Thyroid gland (tissue), 4 donors: ENCODE measurements at regions not wholly inside any gene's neighbourhood (a gene's known extent, or its start where the extent isn't known, plus 50 kb on each side); places are given as distances from the start of the nearest gene placed in this dataset.
"Not testable (repeated sequence)": the region's sequence is repeated elsewhere in the genome, so short reads cannot be mapped to it uniquely, and the experiment has no call there.

Experiments used
- DNase-seq, 2 donors: peaks; one replicate each; pipeline ENCODE4 v3.0.0-alpha.2; 2019
- H3K27ac ChIP-seq, 3 donors: fragments of 200-600 bp; sonication (generic); 1 replicate in 2 of 3; 2 replicates in 1 of 3; pipeline ENCODE4 v1.5.1; 2016 to 2019; ENCODE audit warnings: mild to moderate bottlenecking in 1 of 3, moderate library complexity in 1 of 3
- H3K27me3 ChIP-seq: fragments of 200-600 bp; sonication (generic); one replicate; pipeline ENCODE4 v1.5.1; 2019
- H3K36me3 ChIP-seq, 2 donors: fragments of 200-600 bp; sonication (generic); one replicate each; pipeline ENCODE4 v1.5.1; 2016 to 2019
- H3K4me1 ChIP-seq, 2 donors: fragments of 200-600 bp; sonication (generic); one replicate each; pipeline ENCODE4 v1.5.1; 2017 to 2019
- H3K4me3 ChIP-seq, 3 donors: fragments of 200-600 bp; sonication (generic); replicated peaks in 1 of 3; 1 replicate in 2 of 3; 2 replicates in 1 of 3; pipeline ENCODE4 v1.5.1; 2016; ENCODE audit warnings: mild to moderate bottlenecking in 1 of 3
- H3K9me3 ChIP-seq: fragments of 200-600 bp; sonication (generic); one replicate; pipeline ENCODE4 v1.5.1; 2017
- CTCF ChIP-seq, 6 experiments: fragments of 200-600 bp in 3 of 6; fragments of 450-650 bp in 3 of 6; sonication (generic) in 3 of 6; IDR thresholded peaks; one replicate each; pipeline ENCODE4 v1.5.1; 2016 to 2019; ENCODE audit warnings: antibody characterized with exemption in 6 of 6, mild to moderate bottlenecking in 2 of 6, inconsistent platforms in 1 of 6, moderate library complexity in 1 of 6
- POLR2A ChIP-seq, 2 donors: fragments of 450-650 bp; IDR thresholded peaks; one replicate each; pipeline ENCODE4 v1.6.1; 2017; ENCODE audit warnings: antibody characterized with exemption in 2 of 2, mild to moderate bottlenecking in 2 of 2, moderate library complexity in 1 of 2
- WGBS, 2 donors: methylation state at CpG; one replicate each; pipeline ENCODE4 v1.1.5; 2017; 5-methylcytosine and 5-hydroxymethylcytosine counted together
- intact Hi-C: fragments of 100-400 bp; cut with DNase I; formaldehyde crosslinking; loops from one replicate; pipeline ENCODE4 v1.15.1; 2023

- no peak for DNase-seq
- Histone ChIP-seq H3K9me3 (no peaks in the 10 kb centered on the region), H3K36me3 (no peaks in the 10 kb centered on the region), H3K4me3 (no peak overlapping the region), H3K4me1 (no peaks in the 10 kb centered on the region), H3K27me3 (no peaks in the 10 kb centered on the region), H3K27ac (no peak overlapping the region)
- 89% methylated on average over 4 of the region's 4 CpGs for WGBS, 2 donors
- intact Hi-C loops, result no loop called here
- TF ChIP-seq POLR2A (IDR thresholded peaks at IDR 0.05) (no peak), CTCF (IDR thresholded peaks at IDR 0.05) (no peak)
These were observed 364.0 kb upstream of the KCND2 start for GRCh38 chr7:119908948-119909347.

GRCh38 chr7:119914119-119914518 lies 358.9 kb upstream of the KCND2 start:
- H3K27ac ChIP-seq, H3K4me1 ChIP-seq, DNase-seq, H3K4me3 ChIP-seq, H3K9me3 ChIP-seq, intact Hi-C loops, H3K36me3 ChIP-seq, H3K27me3 ChIP-seq: not testable (repeated sequence)

DNA sequence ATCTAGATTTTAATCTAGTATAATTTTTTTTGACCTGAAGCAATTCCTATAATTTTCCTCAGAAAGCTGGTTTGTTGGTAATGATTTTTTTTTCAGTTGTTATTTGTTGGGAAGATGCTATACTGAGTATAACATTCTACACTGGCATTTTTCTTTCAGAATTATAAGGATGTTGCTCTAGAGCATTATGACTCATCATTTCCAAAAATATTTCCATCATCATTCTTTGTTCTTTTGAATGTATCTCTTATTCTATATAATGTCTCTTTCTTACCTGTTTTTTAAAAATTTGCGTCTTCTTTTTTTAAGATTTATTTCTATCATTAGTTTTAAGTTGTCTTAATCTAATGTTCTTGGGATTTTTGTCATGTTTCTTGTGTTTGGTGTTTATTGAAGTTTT lies 356.5 kb upstream of the KCND2 start:
- intact Hi-C loops, result no loop called here
- Histone ChIP-seq H3K9me3 (no peaks in the 10 kb centered on the region), H3K4me1 (no peaks in the 10 kb centered on the region), H3K27ac (no peak overlapping the region), H3K36me3 (no peaks in the 10 kb centered on the region), H3K4me3 (no peak overlapping the region), H3K27me3 (no peaks in the 10 kb centered on the region)
- no peak for DNase-seq
- 91% methylated on average over 1 of the region's 1 CpG for WGBS, 2 donors
- no peak for TF ChIP-seq POLR2A (IDR thresholded peaks at IDR 0.05)
- no peak for TF ChIP-seq CTCF (IDR thresholded peaks at IDR 0.05)

GRCh38 chr7:119918185-119918584 lies 354.8 kb upstream of the KCND2 start:
- TF ChIP-seq CTCF (IDR thresholded peaks at IDR 0.05), result no peak
- Histone ChIP-seq H3K9me3 (no peaks in the 10 kb centered on the region), H3K4me1 (no peaks in the 10 kb centered on the region), H3K4me3 (no peak overlapping the region), H3K27me3 (no peaks in the 10 kb centered on the region), H3K27ac (no peak overlapping the region), H3K36me3 (no peaks in the 10 kb centered on the region)
- DNase-seq, result no peak
- intact Hi-C loops, result no loop called here
- 80 to 88% methylated on average over 1 of the region's 1 CpG for WGBS, 2 donors

DNA sequence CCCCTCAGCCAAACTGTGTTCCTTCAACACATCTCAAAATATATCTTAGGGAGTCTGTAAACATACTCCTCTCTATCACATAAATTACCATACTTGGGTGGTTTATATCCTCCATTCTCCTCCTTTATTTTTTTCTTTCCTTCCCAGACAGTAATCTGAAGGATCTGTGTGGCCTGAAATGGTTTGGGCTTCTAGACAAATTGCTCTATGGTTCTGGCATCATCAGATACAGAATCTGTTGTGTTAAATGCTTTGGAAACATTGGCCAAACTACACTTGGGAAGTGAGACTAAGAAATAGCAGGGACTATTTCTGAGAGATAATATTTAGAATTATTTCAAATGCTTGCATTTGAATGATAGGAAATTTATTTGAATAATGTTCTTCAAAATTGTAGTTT lies 353.0 kb upstream of the KCND2 start:
- no peak for DNase-seq
- Histone ChIP-seq H3K27me3 (no peaks in the 10 kb centered on the region), H3K4me3 (no peak overlapping the region), H3K9me3 (no peaks in the 10 kb centered on the region), H3K4me1 (no peaks in the 10 kb centered on the region), H3K27ac (no peak overlapping the region), H3K36me3 (no peaks in the 10 kb centered on the region)
- intact Hi-C loops, result no loop called here
- TF ChIP-seq CTCF (IDR thresholded peaks at IDR 0.05) (no peak), POLR2A (IDR thresholded peaks at IDR 0.05) (no peak)

- H3K36me3 ChIP-seq, result no peaks in the 10 kb centered on the region
- H3K9me3 ChIP-seq, result no peaks in the 10 kb centered on the region
- H3K27me3 ChIP-seq, result no peaks in the 10 kb centered on the region
- intact Hi-C loops, result no loop called here
- no peak overlapping the region for H3K27ac ChIP-seq
- TF ChIP-seq CTCF (IDR thresholded peaks at IDR 0.05), result no peak
- TF ChIP-seq POLR2A (IDR thresholded peaks at IDR 0.05), result no peak
- no peaks in the 10 kb centered on the region for H3K4me1 ChIP-seq
- no peak for DNase-seq
- no peak overlapping the region for H3K4me3 ChIP-seq
- WGBS, 2 donors, result 83 to 88% methylated on average over 5 of the region's 5 CpGs
These were observed 347.2 kb upstream of the KCND2 start for GRCh38 chr7:119925581-119926289.
